ENCODE measurements at regions not wholly inside any gene's neighbourhood (a gene's known extent, or its start where the extent isn't known, plus 50 kb on each side); places are given as distances from the start of the nearest gene placed in this dataset.
"Not testable (repeated sequence)": the region's sequence is repeated elsewhere in the genome, so short reads cannot be mapped to it uniquely, and the experiment has no call there.

- no peak for DNase-seq
Measured at GRCh38 chr2:125224830-125225229, 1199.7 kb downstream of the CNTNAP5 start.

- no peak for DNase-seq
Measured at GRCh38 chr2:125227843-125228392, 1202.8 kb downstream of the CNTNAP5 start.

DNA sequence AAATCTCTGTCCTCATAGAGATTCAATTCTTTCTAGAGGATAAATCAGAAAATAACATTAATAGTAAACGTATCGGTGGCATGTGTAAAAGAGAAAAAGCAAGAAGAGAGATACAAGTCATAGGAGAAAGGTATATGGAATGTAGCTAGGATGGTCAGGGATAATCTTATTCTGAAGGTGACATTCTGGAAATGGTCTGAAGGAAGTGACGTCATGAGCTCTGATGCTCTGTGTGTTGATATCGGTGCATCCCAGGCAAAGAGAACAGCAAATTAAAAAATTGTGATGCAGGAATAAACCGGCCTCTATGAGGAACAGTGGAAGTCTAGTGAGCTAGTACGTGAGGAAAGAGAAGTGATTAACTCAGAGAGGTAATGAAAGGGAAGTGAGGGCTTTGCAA, 1215.8 kb downstream of the CNTNAP5 start:
- DNase-seq = no peak

DNA sequence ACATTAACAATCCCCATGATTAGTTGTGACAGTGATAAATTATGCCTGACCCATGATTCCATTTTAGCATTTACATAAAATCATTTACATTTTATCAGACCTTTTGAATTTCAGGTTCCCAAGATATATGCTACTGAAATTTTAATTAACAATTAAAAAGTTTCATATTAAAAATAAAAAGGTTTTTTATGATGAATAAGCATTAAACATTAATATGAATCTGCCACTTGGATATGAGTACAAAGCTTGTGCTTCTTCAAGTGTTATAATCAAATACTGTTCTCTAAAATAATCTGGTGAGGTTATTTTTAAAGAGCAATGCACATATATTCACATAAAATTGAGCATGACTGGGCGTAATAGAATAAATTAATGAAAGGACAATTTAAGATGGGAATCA, 1218.0 kb downstream of the CNTNAP5 start:
- DNase-seq = no peak

DNA sequence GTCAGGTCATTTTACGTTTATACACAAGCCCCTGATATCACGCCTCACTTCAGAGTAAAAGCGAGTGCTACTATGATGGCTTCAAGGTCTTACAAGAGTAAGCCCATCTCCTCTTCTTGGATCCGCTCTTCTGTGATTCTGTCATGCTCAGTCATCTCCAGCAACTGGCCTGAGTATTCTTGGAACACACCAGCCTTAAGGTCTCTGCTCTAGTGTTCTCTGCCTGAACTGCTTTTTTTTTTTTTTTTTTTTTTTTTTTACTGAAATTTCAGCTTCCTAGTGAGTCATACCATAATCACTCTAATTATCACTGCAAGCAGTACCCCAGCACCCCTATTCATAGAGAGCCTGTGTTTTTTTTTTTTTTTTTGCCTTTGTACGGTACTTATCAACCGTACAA, 1228.9 kb downstream of the CNTNAP5 start:
- no peak for DNase-seq

- no peak for DNase-seq
Measured at GRCh38 chr2:125259451-125259850, 1234.4 kb downstream of the CNTNAP5 start.

- DNase-seq = not testable (repeated sequence)
Measured at GRCh38 chr2:125260366-125260930, 1235.4 kb downstream of the CNTNAP5 start.

DNA sequence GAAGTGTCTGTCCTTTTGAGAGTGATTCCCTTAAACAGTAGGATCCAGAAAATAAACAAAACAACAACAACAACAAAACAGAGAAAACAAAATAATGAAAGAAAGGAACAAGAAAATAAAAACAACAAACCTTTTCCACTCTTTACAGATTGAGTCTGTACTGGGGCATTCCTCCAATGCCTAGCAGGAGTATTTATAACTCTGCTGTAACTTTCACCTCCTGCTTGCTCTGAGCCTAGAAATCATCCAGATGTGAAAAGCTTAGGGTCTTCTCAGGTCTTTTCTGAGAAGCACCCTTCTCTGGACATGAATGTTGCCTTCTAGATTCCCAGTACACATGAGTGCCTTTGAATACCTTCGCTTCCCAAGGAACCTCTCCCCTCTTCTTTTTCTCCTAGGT, 1239.4 kb downstream of the CNTNAP5 start:
- no peak for DNase-seq

DNA sequence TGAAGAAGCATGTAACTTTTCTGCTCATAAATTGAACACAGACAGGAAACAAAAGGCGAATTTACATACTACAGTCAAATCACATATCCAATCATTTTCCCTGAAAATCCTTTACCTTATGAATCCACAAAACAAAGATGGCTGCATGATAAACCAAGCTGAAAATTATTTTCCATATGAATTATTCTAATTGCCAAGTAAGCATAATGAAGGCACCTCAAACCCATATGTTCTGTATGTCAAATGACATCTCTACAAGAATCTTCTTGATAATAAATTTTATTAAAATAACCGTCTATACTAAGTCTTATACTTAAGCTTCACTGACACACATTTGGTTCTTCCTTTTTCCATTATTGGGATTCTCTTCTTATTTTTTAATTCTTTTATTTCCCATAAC, 1242.6 kb downstream of the CNTNAP5 start:
- no peak for DNase-seq

- DNase-seq = no peak
Measured at GRCh38 chr2:125272651-125273050, 1247.6 kb downstream of the CNTNAP5 start.

GRCh38 chr2:125274718-125275117, 1249.6 kb downstream of the CNTNAP5 start:
- no peak for DNase-seq

DNA sequence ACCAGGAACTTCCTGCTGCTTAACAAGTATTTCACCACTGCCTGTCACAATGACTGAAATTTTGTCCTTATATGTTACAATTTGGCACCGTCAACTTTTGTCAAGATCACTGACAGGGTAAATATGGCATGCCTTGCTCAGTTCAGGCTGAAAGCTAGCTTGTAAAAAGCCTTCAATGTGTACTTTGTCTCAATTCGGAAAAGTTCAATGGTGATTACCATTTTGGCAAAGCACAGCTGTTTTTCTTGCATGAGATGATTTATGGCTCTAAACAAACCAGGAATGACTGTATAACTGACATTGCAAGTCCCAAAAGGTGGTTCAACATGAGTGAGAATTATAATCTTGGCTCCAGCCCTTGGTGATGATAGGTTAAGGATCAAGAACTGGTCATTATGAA, 1255.2 kb downstream of the CNTNAP5 start:
- DNase-seq = no peak

GRCh38 chr2:125281242-125281641, 1256.2 kb downstream of the CNTNAP5 start:
- DNase-seq = no peak

GRCh38 chr2:125296742-125297141, 1271.7 kb downstream of the CNTNAP5 start:
- no peak for DNase-seq

- DNase-seq = no peak
Measured at GRCh38 chr2:125310657-125311364, 1285.7 kb downstream of the CNTNAP5 start.

DNA sequence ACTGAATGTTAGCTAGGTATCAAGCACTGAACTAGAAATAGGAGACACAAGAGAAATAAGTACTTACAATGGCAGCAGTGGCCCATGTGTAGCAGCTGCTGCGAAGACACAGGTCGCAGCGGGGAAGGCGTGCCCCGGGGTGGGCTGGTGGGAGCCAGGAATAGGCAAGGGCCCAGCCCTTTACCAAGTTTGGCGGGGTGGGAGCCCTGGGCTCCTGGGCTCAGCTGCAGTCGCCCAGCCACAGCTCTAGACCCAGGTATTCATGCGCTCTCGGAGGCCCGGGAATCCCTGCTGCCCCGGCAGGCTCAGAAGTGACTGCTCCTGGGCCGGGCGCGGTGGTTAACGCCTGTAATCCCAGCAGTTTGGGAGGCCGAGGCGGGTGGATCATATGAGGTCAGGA, 1287.3 kb downstream of the CNTNAP5 start:
- DNase-seq = no peak

GRCh38 chr2:125313806-125314205, 1288.7 kb downstream of the CNTNAP5 start:
- no peak for DNase-seq

GRCh38 chr2:125318740-125319139, 1293.7 kb downstream of the CNTNAP5 start:
- no peak for DNase-seq

DNA sequence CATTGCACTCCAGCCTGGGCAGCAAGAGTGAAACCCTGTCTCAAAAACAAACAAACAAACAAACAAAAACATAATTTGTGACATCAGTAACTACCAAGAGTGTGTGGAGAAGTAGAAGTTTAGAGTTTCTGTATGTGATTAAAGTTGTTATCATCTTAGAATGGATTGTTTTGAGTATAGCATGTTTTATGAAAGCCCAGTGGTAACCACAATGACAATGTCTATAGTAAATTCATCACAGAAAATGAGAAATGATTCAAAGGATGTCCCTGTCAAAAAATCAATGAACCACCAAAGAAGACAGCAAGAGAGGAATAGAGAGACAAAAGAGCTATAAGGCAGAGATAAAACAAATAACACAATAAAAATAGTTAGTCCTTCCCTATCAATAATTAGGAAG, 1299.2 kb downstream of the CNTNAP5 start:
- no peak for DNase-seq

- DNase-seq = no peak
Measured at GRCh38 chr2:125330133-125330532, 1305.0 kb downstream of the CNTNAP5 start.

- DNase-seq = no peak
Measured at GRCh38 chr2:125341353-125341752, 1314.6 kb upstream of the GYPC start.

DNA sequence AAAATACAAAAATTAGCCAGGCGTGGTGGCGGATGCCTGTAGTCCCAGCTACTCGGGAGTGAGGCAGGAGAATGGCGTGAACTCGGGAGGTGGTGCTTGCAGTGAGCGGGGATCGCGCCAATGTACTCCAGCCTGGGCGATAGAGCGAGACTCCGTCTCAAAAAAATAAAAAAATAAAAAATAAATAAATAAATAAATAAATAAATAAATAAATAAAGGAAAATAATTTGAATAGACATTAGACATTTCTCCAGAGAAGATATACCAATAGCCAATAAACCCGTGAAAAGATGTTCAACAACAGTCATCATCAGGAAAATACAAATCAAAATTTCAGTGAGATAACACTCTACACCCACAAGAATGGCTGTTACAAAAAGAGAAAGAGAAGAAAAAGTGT, 1302.4 kb upstream of the GYPC start:
- DNase-seq = not testable (repeated sequence)

- no peak for DNase-seq
Measured at GRCh38 chr2:125364192-125364983, 1291.6 kb upstream of the GYPC start.

DNA sequence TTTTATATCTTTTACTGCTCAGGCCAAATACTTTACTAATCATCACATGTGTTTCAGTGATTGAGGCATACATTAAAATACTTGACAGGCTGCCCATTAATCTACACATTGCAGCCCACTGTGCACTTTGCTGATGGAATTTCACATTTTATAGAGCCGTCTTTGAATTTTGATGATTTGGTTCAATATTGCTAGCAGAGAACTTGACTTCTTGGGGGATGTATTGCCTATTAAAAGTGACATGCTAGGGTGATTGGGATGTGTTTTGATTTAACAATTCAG, 1291.0 kb upstream of the GYPC start:
- DNase-seq = no peak
